ENCODE measurements at regions not wholly inside any gene's neighbourhood (a gene's known extent, or its start where the extent isn't known, plus 50 kb on each side); places are given as distances from the start of the nearest gene placed in this dataset.

- Histone ChIP-seq H3K27ac (no peak overlapping the region), H3K4me3 (no peak overlapping the region), H3K27me3 (peaks cover 0 to 33% (median 0%) of the 10 kb centered on the region in 4 donors), H3K9me3 (no peaks in the 10 kb centered on the region), H3K36me3 (no peaks in the 10 kb centered on the region), H3K4me1 (no peaks in the 10 kb centered on the region)
- intact Hi-C loops (cut with DNase I): no loop called here
- TF ChIP-seq CTCF (IDR thresholded peaks at IDR 0.05): no peak
- no peak for TF ChIP-seq POLR2A (IDR thresholded peaks at IDR 0.05)
- whole genome bisulfite sequencing, 2 donors: 33 to 38% methylated on average over 5 to 16 of the region's 16 CpGs
- no peak for DNase-seq
Measured at GRCh38 chr2:15782009-15782751, 158.2 kb upstream of the MYCN start.

- TF ChIP-seq CTCF (IDR thresholded peaks at IDR 0.05) (no peak), POLR2A (IDR thresholded peaks at IDR 0.05) (no peak)
- H3K4me1 ChIP-seq: no peaks in the 10 kb centered on the region
- intact Hi-C loops (cut with DNase I): no loop called here
- no peak for DNase-seq
- 71 to 81% methylated on average over 6 to 7 of the region's 7 CpGs for WGBS, 2 donors
- H3K27ac ChIP-seq: no peak overlapping the region
- H3K27me3 ChIP-seq: peaks cover 0 to 33% (median 0%) of the 10 kb centered on the region in 4 donors
- no peak overlapping the region for H3K4me3 ChIP-seq
- no peaks in the 10 kb centered on the region for H3K9me3 ChIP-seq
- no peaks in the 10 kb centered on the region for H3K36me3 ChIP-seq
Measured at GRCh38 chr2:15782769-15783294, 157.5 kb upstream of the MYCN start.

GRCh38 chr2:15783489-15783888 is 156.9 kb upstream of the MYCN start:
- DNase-seq: no peak
- Histone ChIP-seq H3K27ac (no peak overlapping the region), H3K27me3 (peaks cover 0 to 33% (median 0%) of the 10 kb centered on the region in 4 donors), H3K4me3 (no peak overlapping the region), H3K9me3 (no peaks in the 10 kb centered on the region), H3K36me3 (no peaks in the 10 kb centered on the region), H3K4me1 (no peaks in the 10 kb centered on the region)
- TF ChIP-seq POLR2A (IDR thresholded peaks at IDR 0.05) (no peak), CTCF (IDR thresholded peaks at IDR 0.05) (no peak)
- WGBS, 2 donors: 89 to 92% methylated on average over 6 of the region's 6 CpGs
- intact Hi-C loops (cut with DNase I): no loop called here

- WGBS, 2 donors: 65 to 100% methylated on average over 1 to 2 of the region's 13 CpGs
- Histone ChIP-seq H3K9me3 (no peaks in the 10 kb centered on the region), H3K27me3 (peaks cover 0 to 33% (median 0%) of the 10 kb centered on the region in 4 donors), H3K4me1 (no peaks in the 10 kb centered on the region), H3K36me3 (no peaks in the 10 kb centered on the region), H3K27ac (no peak overlapping the region), H3K4me3 (no peak overlapping the region)
- DNase-seq: no peak
- intact Hi-C loops (cut with DNase I): no loop called here
- TF ChIP-seq POLR2A (IDR thresholded peaks at IDR 0.05): no peak
- no peak for TF ChIP-seq CTCF (IDR thresholded peaks at IDR 0.05)
Measured at GRCh38 chr2:15784106-15784885, 156.1 kb upstream of the MYCN start.
